HG03439 (cell line): ENCODE measurements at regions not wholly inside any gene's neighbourhood (a gene's known extent, or its start where the extent isn't known, plus 50 kb on each side); places are given as distances from the start of the nearest gene placed in this dataset.

ENCODE experiments used
- ATAC-seq: cut with Tn5 transposase; IDR thresholded peaks from one replicate; pipeline ENCODE4 v1.9.1; 2021; ENCODE audit warnings: mild to moderate bottlenecking, moderate library complexity; ENCODE audit not compliant: unreplicated experiment

DNA sequence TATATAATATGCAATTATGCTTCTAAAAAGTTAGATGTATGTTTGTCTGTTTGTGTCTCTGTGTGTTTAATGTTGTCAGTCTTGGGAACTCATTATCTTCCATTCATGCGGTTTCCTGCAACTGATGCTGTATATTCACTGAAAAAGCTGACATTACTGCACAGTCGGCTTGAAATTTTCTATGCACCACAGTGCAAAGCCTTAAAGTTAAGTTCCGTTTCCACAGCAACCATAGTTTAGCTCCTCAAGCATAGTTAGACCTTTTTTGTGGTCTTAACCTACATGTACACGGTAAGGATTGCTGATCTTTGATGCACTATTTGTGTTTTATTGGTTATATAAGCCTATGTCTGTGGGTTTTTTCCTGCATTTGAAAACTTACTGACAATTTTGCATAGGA, 309.4 kb downstream of the KCNC2 start:
- no peak for ATAC-seq

DNA sequence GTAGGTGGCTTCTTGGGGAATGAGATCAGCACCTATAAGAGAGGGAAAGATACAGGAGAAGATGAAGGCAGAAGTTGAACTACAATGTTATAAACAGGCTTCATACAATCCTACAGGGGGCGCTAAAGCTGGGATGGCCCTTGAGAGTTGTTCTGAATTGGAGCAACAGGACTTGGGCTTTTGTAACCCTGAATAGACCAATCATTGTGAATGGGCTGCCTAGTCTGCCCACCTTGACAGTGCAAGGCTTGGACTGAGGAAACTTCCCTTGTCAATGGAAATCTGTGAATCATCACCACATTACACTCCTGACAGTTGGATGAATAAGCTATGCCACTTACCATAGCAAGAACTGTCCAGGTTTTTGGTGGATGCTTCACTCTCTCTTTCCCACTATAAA, 306.1 kb downstream of the KCNC2 start:
- ATAC-seq: no peak

DNA sequence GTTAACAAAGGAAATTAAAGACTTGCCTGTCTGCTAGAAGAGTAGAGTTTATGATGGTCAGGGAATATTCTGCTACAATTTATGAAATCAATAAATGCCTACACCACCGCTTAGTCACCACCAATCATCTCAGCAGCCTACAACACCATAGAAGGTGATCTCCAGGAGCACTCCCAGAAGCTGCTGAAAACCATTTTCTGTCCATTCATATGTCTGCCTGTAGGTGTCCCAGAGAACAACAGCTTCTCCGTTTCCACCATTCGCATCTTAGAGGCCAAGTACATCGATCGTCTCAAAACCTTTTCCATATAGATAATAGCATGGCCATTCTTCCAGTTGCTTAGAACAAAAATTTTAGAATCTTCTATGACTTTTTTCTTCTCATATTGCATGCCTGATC, 303.4 kb downstream of the KCNC2 start:
- no peak for ATAC-seq

DNA sequence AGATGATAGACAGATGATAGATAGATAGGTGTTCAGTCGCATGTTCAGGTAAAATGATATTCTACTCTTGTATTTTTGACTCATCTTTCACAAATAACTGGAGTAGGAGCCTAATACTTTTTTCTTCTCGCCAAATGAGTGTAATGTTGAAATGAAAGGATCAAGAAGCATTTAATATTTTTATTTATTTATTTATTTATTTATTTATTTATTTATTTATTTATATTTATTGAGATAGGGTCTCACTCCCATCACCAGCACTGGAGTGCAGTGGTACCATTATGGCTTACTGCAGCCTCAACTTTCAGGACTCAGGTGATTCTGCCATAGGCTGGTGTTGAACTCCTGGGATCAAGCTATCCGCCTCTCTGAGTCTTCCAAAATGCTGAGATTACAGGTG, 298.8 kb downstream of the KCNC2 start:
- ATAC-seq: no peak

DNA sequence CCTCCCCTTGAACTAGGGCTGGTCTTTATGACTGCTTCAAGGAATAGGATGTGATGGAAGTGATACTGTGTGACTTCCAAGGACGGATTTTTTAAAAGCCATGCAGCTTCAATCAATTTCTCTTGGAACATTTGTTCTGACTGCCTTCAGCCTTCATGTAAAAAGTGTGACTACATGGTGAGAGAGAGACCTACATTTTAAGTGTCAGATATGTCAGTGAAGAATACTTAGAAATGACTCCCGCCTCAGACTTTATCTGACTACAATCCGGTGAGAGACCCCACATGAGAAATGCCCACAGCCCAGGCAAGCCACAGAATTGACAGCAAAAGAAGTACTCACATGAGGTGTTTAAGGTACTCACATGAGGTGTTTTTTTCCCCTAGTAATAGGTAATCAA, 295.3 kb downstream of the KCNC2 start:
- no peak for ATAC-seq

DNA sequence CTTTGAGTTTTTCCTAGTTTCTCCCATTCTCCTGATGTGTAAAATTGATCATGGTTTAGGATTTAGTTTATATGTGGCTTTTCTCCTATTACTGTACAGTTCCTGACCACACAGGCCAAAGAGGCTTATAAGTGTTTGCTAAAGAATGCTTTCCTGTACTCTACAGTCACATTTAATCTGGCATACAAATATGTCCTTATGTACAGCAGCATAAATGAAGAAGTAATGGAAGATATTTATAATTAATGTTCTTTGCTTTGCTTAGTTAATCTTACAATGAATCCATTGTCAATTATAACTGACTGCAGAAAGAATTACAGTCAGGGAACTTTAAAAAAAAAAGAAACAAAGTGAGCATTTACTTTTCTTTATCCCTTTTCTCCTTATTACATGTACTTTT, 293.9 kb downstream of the KCNC2 start:
- ATAC-seq: no peak

DNA sequence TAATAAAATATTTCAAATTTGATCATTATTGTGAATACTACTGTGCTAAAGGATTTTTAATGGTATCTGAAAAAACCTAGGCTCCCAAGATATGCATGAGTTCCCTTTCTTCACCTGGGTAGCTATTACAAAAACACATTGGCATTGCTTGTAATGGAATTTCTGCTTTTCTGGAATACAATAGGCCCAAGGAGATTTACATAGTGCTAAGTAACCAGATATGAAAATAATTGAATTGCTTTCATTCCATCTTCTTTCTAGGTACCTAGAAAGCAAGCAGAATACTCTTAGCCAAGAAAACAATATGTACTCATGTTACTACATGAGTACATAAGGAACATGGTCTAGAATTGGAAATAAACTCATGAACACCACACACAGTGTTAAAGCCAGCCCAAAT, 291.9 kb downstream of the KCNC2 start:
- ATAC-seq: no peak

DNA sequence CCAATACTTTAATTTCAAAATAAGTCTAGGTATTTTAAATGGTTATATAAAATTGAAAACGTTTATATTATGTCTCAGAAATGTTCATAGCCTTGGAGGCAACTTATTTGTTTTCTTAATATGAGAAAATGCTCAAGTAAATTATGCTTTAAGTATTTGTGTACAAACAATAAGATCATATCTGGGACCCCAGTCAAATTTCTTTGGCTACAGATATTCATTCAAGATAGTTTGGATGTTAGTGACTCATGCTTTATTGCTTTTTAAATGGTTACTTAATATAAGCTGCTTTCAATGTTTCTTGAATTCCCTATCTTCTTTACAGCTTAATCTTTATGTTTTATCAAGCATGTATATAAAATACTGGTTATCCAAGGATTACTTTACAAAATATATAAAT, 291.3 kb downstream of the KCNC2 start:
- ATAC-seq: no peak

DNA sequence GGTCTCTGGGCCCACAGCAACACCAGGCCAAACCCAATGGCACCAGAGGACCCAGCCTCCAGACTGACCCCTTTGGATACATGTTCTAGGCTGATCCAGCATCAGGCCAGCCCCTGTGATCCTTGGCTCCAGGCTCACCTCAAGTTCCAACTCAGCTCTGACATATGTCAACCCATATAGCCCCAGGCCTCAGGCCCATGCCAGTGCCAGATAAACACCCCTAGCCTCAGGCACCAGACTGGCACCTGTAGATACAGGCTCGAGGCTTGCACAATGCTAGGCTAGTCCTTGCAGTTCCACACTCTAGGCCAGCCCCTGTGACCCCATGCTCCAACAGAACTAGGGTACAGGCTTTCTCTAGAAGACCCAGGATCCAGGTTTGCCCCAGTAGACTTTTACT, 287.5 kb downstream of the KCNC2 start:
- no peak for ATAC-seq

DNA sequence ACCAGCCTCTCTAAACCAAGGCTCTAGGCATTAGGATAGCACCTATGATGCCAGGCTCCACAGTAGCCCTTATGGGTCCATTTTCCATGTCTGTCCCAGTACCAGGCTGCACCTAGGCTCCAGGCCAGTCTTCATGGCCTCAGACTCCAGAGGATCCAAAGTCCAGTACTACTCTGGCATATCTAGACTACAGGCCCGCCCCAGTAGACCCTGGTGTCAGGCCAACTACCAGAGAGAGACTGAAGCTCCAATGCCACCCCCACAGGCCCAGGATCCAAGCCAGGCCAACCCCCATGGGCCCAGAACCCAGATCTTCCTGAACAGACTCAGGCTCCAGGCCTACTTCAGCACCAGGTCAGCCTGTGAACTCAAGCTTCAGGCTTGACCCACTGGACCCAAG, 287.0 kb downstream of the KCNC2 start:
- ATAC-seq: no peak

DNA sequence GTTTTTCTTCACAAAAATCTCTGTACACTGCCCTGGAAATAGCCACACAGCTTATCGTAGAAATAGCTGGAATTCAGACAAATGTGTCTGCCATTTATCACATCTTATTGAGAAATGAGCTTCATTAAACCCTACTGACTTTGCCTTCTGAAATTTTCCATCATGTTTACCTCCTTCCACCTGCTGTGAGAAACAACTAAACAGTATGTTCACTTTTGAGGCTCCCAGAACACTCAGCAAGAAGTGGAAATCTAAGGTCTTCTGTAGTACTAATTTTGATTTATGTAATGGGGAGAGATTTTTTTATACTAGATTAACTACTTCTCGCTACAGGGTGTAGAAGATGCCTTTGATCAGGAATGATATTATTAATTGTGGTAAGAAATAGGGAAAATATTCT, 268.0 kb downstream of the KCNC2 start:
- ATAC-seq: no peak

DNA sequence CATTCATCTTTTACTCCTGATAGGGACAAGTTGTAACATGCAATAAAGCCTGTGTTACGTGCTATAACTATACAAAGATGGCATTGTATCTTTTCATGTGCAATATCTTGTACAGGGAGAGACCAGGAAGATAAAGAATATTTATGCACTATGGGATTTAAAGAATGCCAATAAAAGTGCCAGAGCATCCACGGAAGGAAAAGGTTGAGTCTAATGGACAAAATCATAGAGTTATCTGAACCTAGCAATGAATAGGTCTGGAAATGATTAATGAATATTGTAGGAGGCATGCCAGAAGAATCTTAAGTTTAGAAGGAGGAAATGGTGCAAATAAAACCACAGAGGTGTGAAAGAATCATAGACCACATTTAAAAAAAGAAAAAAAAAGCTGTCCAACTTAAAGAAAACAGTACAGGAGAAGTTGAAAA, 263.9 kb downstream of the KCNC2 start:
- ATAC-seq: no peak

DNA sequence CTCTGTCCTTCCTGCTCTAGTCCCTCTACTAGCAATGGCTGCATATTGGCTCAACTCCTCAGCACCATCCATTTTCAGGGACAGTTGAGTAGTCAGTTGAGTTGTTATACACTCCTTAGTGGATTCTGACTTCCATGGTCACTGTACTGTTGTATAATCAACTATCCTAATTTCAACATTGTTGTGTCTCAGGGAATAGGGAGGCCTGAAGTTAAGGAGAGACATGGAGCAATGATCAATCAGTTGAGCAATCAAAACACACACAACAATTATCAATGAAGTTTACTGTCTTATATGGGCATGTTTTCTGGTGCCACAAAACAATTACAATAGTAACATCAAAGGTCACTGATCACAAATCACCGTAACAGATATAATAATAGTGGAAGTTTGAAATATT, 255.9 kb downstream of the KCNC2 start:
- ATAC-seq: no peak

DNA sequence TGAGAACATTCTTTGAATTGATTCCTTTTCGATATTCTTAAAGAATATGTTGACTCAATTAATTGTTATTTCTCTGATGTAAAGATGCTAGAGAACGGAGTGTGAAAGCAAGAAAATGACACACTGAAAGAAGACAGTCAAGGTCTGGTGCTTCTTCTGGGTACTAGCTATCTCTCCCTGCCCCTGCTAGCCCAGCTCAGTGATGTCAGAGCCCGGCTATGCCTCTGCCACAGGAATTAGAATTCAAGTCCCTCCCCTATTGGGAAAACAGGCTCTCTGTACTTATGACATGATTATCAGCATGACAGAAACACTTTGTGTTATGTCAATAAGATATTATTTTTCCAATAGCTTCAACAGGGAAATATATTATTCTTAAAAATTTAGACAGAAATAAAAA, 252.4 kb downstream of the KCNC2 start:
- ATAC-seq: no peak

DNA sequence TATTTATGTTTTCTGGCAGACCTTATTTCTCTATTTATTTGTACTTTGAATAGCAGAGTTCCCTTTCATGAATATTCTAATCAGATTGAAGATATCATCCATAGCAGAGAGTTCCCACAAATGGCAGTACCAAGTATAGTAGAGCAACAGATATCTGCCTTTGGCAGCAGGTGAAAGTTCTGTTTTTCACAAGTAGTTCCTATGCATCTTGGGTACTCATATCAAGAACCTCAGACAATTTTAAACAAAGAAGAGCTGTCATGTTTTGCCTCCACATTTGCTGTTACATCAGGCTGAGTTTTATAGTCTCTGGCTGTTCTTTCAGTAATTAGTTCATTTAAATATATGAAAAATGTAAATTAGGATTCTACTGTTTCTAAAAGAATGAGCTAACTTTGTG, 252.0 kb downstream of the KCNC2 start:
- ATAC-seq: no peak

DNA sequence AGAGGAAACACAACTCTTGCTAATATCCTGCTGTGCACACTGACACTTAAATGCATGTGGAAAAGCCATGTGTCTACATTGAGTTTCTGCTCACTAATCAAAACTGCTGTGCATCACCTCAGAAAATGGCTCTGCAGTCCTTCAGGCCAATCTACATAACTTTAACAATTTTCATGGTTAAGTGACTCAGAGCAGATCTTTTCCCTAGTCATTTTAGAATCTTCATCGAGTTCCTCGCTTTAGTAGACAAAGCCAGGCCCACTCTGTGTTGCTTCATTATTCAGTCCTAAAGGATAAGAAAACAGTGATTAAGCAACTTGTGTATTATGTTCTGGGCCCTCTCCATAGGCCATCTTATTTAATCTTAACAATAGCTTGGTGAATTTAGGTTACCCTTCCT, 250.0 kb downstream of the KCNC2 start:
- ATAC-seq: no peak

DNA sequence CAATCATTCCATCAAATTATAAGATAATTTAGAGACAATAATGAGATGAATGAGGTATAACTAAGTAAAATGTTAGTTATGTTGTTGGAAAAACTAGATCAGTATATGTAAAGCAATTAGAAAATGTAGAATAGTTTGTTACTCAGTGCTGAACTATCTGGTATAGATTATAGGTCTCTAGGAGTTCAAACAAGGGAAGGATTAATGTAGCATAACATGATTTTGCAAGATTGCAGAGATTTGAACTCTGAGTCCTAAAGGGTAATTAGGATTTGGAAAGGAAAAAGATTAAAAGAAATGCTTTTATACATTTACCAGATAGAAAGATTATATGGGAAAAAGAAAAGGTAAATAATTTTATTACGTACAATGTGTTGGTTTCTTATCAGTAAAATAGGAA, 246.3 kb downstream of the KCNC2 start:
- ATAC-seq: no peak

DNA sequence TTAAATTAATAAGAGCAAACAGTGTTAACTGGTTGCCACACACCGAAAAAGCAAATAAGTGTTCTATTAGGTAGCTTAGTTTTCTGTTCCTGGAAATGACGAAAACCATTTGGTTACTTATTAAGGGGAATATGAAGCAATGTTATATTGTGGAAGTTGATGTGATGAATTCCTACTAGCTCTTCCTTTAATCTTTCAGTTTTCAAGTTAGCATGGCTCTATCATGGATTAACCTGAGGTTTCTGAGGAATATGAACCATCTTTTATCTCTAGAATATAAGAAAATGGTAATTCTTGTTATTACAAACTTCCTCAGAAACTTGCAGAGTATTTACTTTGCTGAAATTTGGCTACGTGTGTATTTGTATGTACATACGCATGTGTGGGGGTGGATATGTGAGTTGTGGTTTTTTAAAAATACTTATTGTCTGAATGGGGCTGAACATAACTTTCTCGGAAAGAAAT, 245.7 kb downstream of the KCNC2 start:
- ATAC-seq: no peak

DNA sequence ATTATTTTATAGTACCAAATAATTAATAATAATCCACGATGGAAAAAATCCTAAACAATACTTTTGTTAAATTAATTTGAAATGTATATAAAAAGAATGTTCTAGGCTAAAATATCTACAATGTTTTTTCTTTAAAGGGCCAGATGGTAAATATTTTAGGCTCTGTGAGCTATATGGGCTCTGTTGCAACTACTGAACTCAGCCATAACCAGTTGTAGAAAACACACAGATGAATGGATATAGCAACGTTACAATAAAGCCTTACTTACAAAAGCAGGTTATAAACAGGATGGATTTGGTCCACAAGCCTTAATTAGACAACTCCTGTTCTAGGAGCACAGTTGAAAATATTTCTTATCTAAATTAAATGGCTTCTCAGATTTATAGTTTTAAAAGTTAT, 245.2 kb downstream of the KCNC2 start:
- ATAC-seq: no peak

DNA sequence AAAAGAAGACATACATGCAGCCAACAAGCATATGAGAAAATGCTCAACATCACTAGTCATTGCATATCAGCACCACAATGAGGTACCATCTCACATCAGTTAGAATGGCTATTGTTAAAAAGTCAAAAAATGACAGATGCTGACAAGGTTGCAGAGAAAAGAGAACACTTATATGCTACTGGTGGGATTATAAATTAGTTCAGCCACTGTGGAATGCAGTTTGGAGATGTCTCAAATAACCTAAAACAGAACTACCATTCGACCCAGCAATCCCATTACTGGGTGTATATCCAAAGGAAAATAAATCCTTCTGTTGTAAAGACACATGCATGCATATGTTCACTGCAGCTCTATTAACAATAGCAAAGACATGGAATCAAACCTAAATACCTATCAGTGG, 238.4 kb downstream of the KCNC2 start:
- ATAC-seq: no peak

DNA sequence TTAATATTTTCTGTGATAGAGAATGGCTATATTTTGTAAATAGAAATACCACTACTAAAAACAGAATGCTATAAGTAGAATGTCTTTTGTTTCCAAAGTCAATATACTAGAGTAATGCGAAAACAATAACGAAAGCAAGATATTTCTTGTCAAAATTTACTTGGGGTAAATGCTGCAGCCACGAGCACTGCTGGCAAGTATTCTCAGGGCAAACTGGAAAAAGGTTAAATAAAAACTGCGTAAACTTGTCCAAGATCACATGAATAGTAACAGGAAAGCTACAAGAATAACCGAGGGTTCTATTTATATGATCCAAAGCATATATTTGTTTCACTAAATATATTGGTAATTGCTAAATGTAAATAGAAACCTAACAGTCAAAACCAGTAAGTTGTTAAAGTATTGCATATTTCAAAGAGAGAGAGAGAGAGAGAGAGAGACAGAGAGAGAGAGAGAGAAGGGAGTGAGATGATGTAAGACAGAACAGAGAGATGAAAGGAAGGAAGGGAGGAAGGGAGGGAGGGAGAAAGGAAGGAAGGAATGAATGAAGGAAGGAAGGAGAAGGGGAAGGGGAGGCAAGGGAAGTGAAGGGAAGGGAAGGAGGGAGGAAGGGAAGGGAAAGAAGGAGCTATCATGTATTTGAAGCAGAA, 231.7 kb downstream of the KCNC2 start:
- ATAC-seq: no peak

DNA sequence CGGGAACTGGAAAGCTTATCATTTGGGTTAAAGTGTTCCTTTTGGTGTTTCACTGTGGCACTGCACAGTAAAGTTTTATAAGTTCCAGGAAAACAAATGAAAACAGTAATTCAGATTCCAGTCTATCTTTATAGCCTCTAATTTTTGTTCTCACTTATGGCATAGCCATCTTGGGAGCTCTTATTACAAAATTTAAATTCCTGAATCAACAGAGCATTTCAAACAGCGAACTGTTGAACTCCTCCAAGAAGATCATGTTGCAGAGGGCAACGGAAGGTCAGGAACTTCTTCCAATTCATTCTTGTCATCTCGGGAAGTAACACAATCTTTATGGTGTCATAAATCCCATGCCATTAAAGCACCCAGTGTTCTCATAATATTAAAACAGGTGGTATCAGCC, 229.1 kb downstream of the KCNC2 start:
- no peak for ATAC-seq

DNA sequence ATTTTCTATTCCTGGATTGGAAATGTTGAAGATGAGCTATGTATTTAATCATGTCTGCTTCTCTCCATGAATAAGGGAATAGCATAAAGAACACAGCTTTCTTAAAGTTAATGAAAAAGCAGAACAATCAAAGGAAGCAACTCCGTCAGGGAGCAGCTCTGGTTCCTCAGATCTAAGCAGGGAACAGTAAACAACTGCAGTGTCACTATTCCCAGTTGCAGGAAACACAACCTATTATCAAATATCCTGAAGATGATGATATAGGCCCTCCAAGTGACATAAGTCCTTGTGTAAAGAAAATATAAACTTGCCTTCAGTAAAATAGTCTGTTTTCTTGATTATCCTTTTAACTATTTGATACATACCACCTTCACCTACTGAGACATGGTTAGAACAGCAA, 228.1 kb downstream of the KCNC2 start:
- no peak for ATAC-seq

DNA sequence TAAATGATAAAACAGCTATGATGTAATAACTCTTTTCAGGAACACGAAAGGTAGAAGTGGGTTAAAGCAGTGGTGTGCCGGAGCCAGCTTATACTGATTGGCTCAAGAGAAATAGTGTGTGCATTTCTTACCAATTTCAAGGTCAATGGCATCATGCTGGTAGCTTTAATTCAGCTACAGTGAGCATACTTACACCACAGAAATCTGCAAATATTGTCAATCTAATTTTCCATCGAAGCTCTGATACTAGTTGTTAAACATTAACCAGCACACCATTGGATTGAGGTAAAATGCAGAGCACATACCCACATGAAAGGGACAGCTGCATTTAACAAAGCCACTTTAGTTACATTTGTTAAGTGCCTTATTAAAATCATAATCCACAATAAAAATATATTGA, 225.7 kb downstream of the KCNC2 start:
- no peak for ATAC-seq
